B cell (primary cell): ENCODE measurements at regions not wholly inside any gene's neighbourhood (a gene's known extent, or its start where the extent isn't known, plus 50 kb on each side); places are given as distances from the start of the nearest gene placed in this dataset.

ENCODE experiments used
- ATAC-seq: fragments of 200-7000 bp; cut with Tn5 transposase; one replicate; pipeline ENCODE4 v1.10.0; 2021; ENCODE audit warnings: low read depth, mild to moderate bottlenecking, moderate number of reproducible peaks, moderate library complexity
- CTCF ChIA-PET: fragments of 350-600 bp; sonication (Branson Sonifier 250); formaldehyde crosslinking; loops from one replicate; lab custom pipeline; 2021; ENCODE audit warnings: antibody characterized with exemption, inconsistent platforms; lab: Charles Lee
- POLR2A ChIA-PET: fragments of 350-600 bp; sonication (Branson Sonifier 250); formaldehyde crosslinking; loops from one replicate; lab custom pipeline; 2021; ENCODE audit warnings: antibody characterized with exemption; lab: Charles Lee
- DNase-seq: peaks from one replicate; pipeline ENCODE4 v3.0.0; 2013
- H2AFZ ChIP-seq: 2 replicates; pipeline ENCODE4 v1.6.1; 2012; ENCODE audit warnings: mild to moderate bottlenecking, low read depth, low read length; ENCODE audit not compliant: insufficient read depth, poor library complexity, severe bottlenecking
- H3K27ac ChIP-seq, 2 donors: 1 replicate in 1 of 2; 2 replicates in 1 of 2; pipeline ENCODE4 v1.5.1; 2012 to 2013; ENCODE audit warnings: low read length in 2 of 2, mild to moderate bottlenecking in 2 of 2, moderate library complexity in 1 of 2
- H3K27me3 ChIP-seq, 4 experiments: fragments of 200-600 bp in 1 of 4; sonication (generic) in 1 of 4; replicated peaks in 1 of 4; 1 replicate in 2 of 4; 2 replicates in 2 of 4; pipeline versions ENCODE4 v1.6.1 to v1.7.0; 2013 to 2016; ENCODE audit warnings: low read length in 3 of 4, mild to moderate bottlenecking in 2 of 4, mixed read lengths in 1 of 4, moderate library complexity in 1 of 4; ENCODE audit not compliant: insufficient read depth in 4 of 4, control insufficient read depth in 3 of 4; ENCODE audit errors: control extremely low read depth in 1 of 4
- H3K36me3 ChIP-seq, 2 experiments: replicated peaks in 1 of 2; 1 replicate in 1 of 2; 2 replicates in 1 of 2; pipeline versions ENCODE4 v1.6.1 to v1.7.1; 2013; ENCODE audit warnings: low read length in 1 of 2; ENCODE audit not compliant: insufficient read depth in 2 of 2, control insufficient read depth in 1 of 2; ENCODE audit errors: control extremely low read depth in 1 of 2, extremely low read depth in 1 of 2
- H3K4me1 ChIP-seq, 2 donors: fragments of 200-600 bp in 1 of 2; sonication (generic) in 1 of 2; 1 replicate in 1 of 2; 2 replicates in 1 of 2; pipeline versions ENCODE4 v1.5.1 to v1.6.1; 2013 to 2017; ENCODE audit warnings: low read length in 2 of 2; ENCODE audit not compliant: control insufficient read depth in 2 of 2, insufficient read depth in 2 of 2
- H3K4me2 ChIP-seq: replicated peaks from 2 replicates; pipeline ENCODE3; 2012; ENCODE audit warnings: mild to moderate bottlenecking, low read depth, low read length; ENCODE audit not compliant: poor library complexity, severe bottlenecking
- H3K4me3 ChIP-seq, 5 experiments: fragments of 200-600 bp in 1 of 5; sonication (generic) in 1 of 5; 1 replicate in 3 of 5; 2 replicates in 2 of 5; pipeline versions ENCODE4 v1.5.1 to v1.7.0; 2011 to 2016; ENCODE audit warnings: low read length in 4 of 5, mild to moderate bottlenecking in 4 of 5, low read depth in 2 of 5, control low read depth in 1 of 5, moderate library complexity in 1 of 5; ENCODE audit not compliant: insufficient read depth in 1 of 5; ENCODE audit errors: control extremely low read depth in 1 of 5, extremely low read depth in 1 of 5
- H3K79me2 ChIP-seq: fragments of 200-600 bp; sonication (generic); one replicate; pipeline ENCODE4 v1.6.0; 2016; ENCODE audit warnings: low read length; ENCODE audit not compliant: control insufficient read depth, insufficient read depth
- H3K9ac ChIP-seq: fragments of 200-600 bp; sonication (generic); 2 replicates; pipeline ENCODE4 v1.6.1; 2017; ENCODE audit warnings: mild to moderate bottlenecking, low read length, moderate library complexity
- H3K9me3 ChIP-seq, 3 donors: one replicate each; pipeline versions ENCODE4 v1.6.1 to v1.7.1; 2013; ENCODE audit warnings: low read length in 2 of 3; ENCODE audit not compliant: control insufficient read depth in 2 of 3, insufficient read depth in 1 of 3; ENCODE audit errors: control extremely low read depth in 1 of 3
- H4K20me1 ChIP-seq: 2 replicates; pipeline ENCODE4 v1.6.0; 2012; ENCODE audit warnings: mild to moderate bottlenecking, low read length; ENCODE audit not compliant: insufficient read depth, control insufficient read depth, poor library complexity, severe bottlenecking
- H3K27ac Mint-ChIP-seq: one replicate; pipeline ENCODE4 v1.8.0; 2021; ENCODE audit warnings: mixed read lengths
- H3K27me3 Mint-ChIP-seq: one replicate; pipeline ENCODE4 v1.8.0; 2021; ENCODE audit warnings: mixed read lengths
- H3K4me1 Mint-ChIP-seq: one replicate; pipeline ENCODE4 v1.8.0; 2021; ENCODE audit warnings: mixed read lengths
- H3K4me3 Mint-ChIP-seq: one replicate; pipeline ENCODE4 v1.8.0; 2021; ENCODE audit warnings: mixed read lengths
- H3K9me3 Mint-ChIP-seq: one replicate; pipeline ENCODE4 v1.8.0; 2022; ENCODE audit warnings: mixed read lengths; ENCODE audit not compliant: insufficient read depth
- EZH2 ChIP-seq: IDR thresholded peaks from 2 replicates; pipeline ENCODE4 v1.6.1; 2012; ENCODE audit warnings: borderline replicate concordance, low read depth, mild to moderate bottlenecking, moderate library complexity, low read length; ENCODE audit not compliant: insufficient read depth, poor library complexity, severe bottlenecking
- WGBS: methylation state at CpG from one replicate; pipeline ENCODE4 v1.1.5; 2013; ENCODE audit warnings: missing lambda C conversion rate; ENCODE audit not compliant: insufficient coverage; 5-methylcytosine and 5-hydroxymethylcytosine counted together
- intact Hi-C: fragments of 100-400 bp; cut with micrococcal nuclease; formaldehyde crosslinking; loops from one replicate; pipeline ENCODE4 v1.10.0; 2022
- TF ChIP-seq, protein P1 (sequence below): fragments of 200-600 bp; IDR thresholded peaks from one replicate; pipeline ENCODE4 v1.8.0; 2022; ENCODE audit warnings: antibody characterized with exemption, mild to moderate bottlenecking

DNA sequence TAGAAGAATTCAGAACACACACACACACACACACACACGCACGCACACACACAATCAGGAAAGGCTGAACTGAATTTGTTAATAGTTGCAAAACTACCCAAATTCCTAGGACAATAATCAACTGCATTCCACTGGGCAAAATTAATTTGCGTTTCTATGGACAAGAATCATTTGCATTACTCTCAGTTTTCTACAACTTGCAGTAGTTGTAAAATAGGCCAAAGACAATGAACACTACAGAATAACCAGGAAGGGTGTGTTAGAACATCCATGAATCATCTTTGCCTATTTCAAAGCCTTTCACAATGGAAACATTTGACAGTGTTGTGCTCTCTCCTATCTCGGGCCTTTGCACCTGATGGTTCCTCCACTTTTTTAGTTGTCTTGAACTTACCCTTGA lies 77.1 kb upstream of the IGFBP7 start:
- no peaks in the 10 kb centered on the region for H3K79me2 ChIP-seq

DNA sequence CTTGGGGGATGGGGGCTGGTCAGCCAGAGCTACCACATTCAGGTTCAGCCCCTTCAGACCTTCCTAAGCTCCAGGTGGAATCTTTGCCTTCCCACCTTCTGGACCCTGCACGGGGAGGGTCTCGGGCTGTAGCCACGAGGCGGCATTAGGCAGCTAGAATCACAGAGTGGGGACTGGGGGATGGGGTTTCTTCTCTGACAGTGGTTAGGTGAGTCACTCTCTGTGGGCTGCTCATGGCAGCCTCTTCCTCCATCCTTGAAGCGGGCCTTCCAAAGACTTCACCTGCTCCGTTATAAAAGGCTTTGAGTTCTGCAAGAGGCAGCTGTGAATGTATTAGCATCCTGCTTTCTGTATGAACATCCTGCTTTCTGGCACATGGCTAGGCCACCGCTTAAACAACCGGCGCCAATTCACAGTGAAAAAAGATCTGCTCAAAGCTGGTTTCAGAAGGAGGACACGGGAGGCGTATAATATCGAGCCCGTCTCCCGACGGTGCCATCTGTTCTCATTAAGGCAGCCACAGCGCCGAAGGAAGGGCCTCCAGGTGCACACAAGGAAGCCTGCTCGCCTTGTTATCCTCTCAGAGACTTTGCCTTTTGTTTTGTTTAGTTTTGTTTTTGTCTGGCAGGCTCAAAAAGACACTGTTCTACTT lies 74.3 kb upstream of the IGFBP7 start:
- H3K27me3 ChIP-seq: no peaks in the 10 kb centered on the region
- no peaks in the 10 kb centered on the region for H3K4me1 Mint-ChIP-seq
- TF ChIP-seq, protein P1, sequence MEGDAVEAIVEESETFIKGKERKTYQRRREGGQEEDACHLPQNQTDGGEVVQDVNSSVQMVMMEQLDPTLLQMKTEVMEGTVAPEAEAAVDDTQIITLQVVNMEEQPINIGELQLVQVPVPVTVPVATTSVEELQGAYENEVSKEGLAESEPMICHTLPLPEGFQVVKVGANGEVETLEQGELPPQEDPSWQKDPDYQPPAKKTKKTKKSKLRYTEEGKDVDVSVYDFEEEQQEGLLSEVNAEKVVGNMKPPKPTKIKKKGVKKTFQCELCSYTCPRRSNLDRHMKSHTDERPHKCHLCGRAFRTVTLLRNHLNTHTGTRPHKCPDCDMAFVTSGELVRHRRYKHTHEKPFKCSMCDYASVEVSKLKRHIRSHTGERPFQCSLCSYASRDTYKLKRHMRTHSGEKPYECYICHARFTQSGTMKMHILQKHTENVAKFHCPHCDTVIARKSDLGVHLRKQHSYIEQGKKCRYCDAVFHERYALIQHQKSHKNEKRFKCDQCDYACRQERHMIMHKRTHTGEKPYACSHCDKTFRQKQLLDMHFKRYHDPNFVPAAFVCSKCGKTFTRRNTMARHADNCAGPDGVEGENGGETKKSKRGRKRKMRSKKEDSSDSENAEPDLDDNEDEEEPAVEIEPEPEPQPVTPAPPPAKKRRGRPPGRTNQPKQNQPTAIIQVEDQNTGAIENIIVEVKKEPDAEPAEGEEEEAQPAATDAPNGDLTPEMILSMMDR: no peak
- no peak for TF ChIP-seq EZH2
- CTCF ChIA-PET: no interaction called here
- DNase-seq (no peak), ATAC-seq (no peak)
- no peak overlapping the region for H3K4me2 ChIP-seq
- 98% methylated on average over 15 of the region's 18 CpGs for WGBS
- POLR2A ChIA-PET: no interaction called here
- no peaks in the 10 kb centered on the region for H3K9me3 Mint-ChIP-seq
- H3K4me1 ChIP-seq: no peaks in the 10 kb centered on the region
- no peak overlapping the region for H3K4me3 Mint-ChIP-seq
- H3K9me3 ChIP-seq: no peaks in the 10 kb centered on the region
- intact Hi-C loops: no loop called here
- H3K27me3 Mint-ChIP-seq: peaks cover 4% of the 10 kb centered on the region
- H3K27ac ChIP-seq: no peak overlapping the region
- no peaks in the 10 kb centered on the region for H3K79me2 ChIP-seq
- no peak overlapping the region for H2AFZ ChIP-seq
- H3K27ac Mint-ChIP-seq: no peak overlapping the region
- no peak overlapping the region for H3K4me3 ChIP-seq
- H3K36me3 ChIP-seq: no peaks in the 10 kb centered on the region
- H4K20me1 ChIP-seq: no peaks in the 10 kb centered on the region
- no peak overlapping the region for H3K9ac ChIP-seq

More for the DNA sequence above, 77.1 kb upstream of the IGFBP7 start:
- Histone ChIP-seq H3K4me3 (no peak overlapping the region), H3K4me2 (no peak overlapping the region), H3K9ac (no peak overlapping the region), H3K4me1 (no peaks in the 10 kb centered on the region), H3K27ac (no peak overlapping the region), H3K36me3 (no peaks in the 10 kb centered on the region), H3K27me3 (no peaks in the 10 kb centered on the region), H3K9me3 (no peaks in the 10 kb centered on the region), H4K20me1 (no peaks in the 10 kb centered on the region), H2AFZ (no peak overlapping the region)
- TF ChIP-seq, protein P1: no peak
- no peak for TF ChIP-seq EZH2
- Mint-ChIP-seq H3K4me3 (no peak overlapping the region), H3K27ac (no peak overlapping the region), H3K4me1 (no peaks in the 10 kb centered on the region), H3K9me3 (no peaks in the 10 kb centered on the region), H3K27me3 (peaks cover 4% of the 10 kb centered on the region)
- intact Hi-C loops: no loop called here
- ATAC-seq: no peak
- POLR2A ChIA-PET: no interaction called here
- CTCF ChIA-PET: no interaction called here
- DNase-seq: no peak
- no CpG with 5 or more reads among the region's 4 CpGs for WGBS
